ENCODE measurements at regions not wholly inside any gene's neighbourhood (a gene's known extent, or its start where the extent isn't known, plus 50 kb on each side); places are given as distances from the start of the nearest gene placed in this dataset.

DNA sequence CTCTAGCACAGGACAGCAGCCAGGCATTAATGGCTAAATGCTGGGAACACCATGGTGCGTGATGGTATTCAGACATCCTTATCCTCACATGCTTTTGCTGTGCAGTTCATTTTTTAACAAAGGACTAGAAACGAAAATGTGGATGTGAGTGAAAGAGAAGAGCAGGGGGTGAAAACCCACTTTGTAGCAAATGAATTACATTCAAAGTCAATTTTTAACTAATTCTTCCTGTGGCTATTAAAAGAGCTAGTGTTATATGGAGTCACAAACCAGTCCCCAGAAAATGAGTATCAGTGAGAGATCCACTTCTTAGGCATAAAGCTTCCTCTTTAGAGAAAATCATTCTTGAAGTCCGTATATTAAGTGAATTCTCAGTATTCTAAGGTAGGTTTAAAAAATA is 592.0 kb upstream of the LMO3 start:
- TF ChIP-seq, protein P1, sequence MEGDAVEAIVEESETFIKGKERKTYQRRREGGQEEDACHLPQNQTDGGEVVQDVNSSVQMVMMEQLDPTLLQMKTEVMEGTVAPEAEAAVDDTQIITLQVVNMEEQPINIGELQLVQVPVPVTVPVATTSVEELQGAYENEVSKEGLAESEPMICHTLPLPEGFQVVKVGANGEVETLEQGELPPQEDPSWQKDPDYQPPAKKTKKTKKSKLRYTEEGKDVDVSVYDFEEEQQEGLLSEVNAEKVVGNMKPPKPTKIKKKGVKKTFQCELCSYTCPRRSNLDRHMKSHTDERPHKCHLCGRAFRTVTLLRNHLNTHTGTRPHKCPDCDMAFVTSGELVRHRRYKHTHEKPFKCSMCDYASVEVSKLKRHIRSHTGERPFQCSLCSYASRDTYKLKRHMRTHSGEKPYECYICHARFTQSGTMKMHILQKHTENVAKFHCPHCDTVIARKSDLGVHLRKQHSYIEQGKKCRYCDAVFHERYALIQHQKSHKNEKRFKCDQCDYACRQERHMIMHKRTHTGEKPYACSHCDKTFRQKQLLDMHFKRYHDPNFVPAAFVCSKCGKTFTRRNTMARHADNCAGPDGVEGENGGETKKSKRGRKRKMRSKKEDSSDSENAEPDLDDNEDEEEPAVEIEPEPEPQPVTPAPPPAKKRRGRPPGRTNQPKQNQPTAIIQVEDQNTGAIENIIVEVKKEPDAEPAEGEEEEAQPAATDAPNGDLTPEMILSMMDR (conservative IDR thresholded peaks at IDR 0.05; ENCODE audit: low read length), result no peak
- TF ChIP-seq EZH2phosphoT487 (IDR thresholded peaks at IDR 0.05; ENCODE audit: borderline replicate concordance), result no peak
